ENCODE measurements at regions not wholly inside any gene's neighbourhood (a gene's known extent, or its start where the extent isn't known, plus 50 kb on each side); places are given as distances from the start of the nearest gene placed in this dataset.

GRCh38 chr6:92784235-92784634 lies 635.1 kb downstream of the EPHA7 start:
- Mint-ChIP-seq H3K4me3 (no peak overlapping the region), H3K36me3 (no peaks in the 10 kb centered on the region), H3K27me3 (no peaks in the 10 kb centered on the region), H3K27ac (no peak overlapping the region), H3K9me3 (peaks cover 2 to 8% of the 10 kb centered on the region in 2 donors), H3K4me1 (no peaks in the 10 kb centered on the region)
- no peak for ATAC-seq (replicated peaks)
- DNase-seq = no peak

DNA sequence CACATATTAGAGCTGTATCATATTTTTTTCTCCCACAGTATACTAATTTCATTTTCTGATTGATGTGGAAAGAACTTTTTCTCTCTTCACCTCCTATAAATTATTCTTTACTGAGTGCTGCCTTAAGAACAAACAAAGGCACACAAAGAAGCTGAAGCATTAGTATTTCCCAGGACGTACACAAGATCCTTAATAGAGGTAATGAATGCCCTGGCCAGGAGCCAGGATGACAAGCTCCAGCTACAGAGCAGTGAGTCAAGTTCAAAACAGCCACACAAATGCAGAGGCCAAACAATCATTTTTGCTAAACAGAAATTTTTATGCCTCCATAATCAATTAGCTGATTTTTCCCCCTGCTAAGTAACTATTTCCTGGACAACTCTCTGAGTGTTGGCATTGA lies 639.6 kb downstream of the EPHA7 start:
- no peak for DNase-seq

GRCh38 chr6:92777146-92777740 lies 642.1 kb downstream of the EPHA7 start:
- H3K27me3 Mint-ChIP-seq = no peaks in the 10 kb centered on the region

More for the DNA sequence above, 639.6 kb downstream of the EPHA7 start:
- peaks cover 0 to 3% of the 10 kb centered on the region in 2 donors for H3K9me3 Mint-ChIP-seq
- ATAC-seq (replicated peaks) = no peak
- H3K27ac Mint-ChIP-seq = no peak overlapping the region
- no peaks in the 10 kb centered on the region for H3K36me3 Mint-ChIP-seq
- H3K27me3 Mint-ChIP-seq = no peaks in the 10 kb centered on the region
- no peaks in the 10 kb centered on the region for H3K4me1 Mint-ChIP-seq
- H3K4me3 Mint-ChIP-seq = no peak overlapping the region

DNA sequence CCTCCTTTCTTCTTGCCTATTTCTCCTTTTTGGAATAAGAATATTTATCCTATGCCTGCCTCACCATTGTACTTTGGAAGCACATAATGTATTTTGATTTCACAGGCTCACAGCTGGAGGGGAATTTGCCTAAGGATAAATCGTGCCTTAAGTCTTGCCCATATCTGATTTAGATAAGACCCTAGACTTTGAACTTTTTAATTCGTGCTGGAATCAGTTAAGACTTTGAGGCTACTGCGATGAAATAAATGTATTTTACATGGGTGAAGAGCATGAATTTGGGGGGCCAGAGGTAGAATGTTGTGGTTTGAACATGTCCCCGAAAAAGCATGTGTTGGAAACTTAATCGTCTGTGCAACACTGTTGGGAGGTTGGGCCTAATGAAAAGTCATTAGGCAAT lies 648.8 kb downstream of the EPHA7 start:
- DNase-seq (no peak), ATAC-seq (replicated peaks) (no peak)
- Mint-ChIP-seq H3K36me3 (no peaks in the 10 kb centered on the region), H3K4me1 (no peaks in the 10 kb centered on the region), H3K27me3 (no peaks in the 10 kb centered on the region), H3K27ac (no peak overlapping the region), H3K4me3 (no peak overlapping the region), H3K9me3 (no peaks in the 10 kb centered on the region)

More at GRCh38 chr6:92777146-92777740, 642.1 kb downstream of the EPHA7 start:
- peak; percentile 51 to 59 for ATAC-seq (replicated peaks)
- Mint-ChIP-seq H3K36me3 (no peaks in the 10 kb centered on the region), H3K4me3 (no peak overlapping the region), H3K4me1 (no peaks in the 10 kb centered on the region), H3K9me3 (no peaks in the 10 kb centered on the region), H3K27ac (no peak overlapping the region)
- no peak for DNase-seq

GRCh38 chr6:92767101-92767500 lies 652.3 kb downstream of the EPHA7 start:
- H3K9me3 Mint-ChIP-seq = no peaks in the 10 kb centered on the region
- DNase-seq (no peak), ATAC-seq (replicated peaks) (no peak)
- H3K4me3 Mint-ChIP-seq = no peak overlapping the region
- no peaks in the 10 kb centered on the region for H3K4me1 Mint-ChIP-seq
- no peak overlapping the region for H3K27ac Mint-ChIP-seq
- no peaks in the 10 kb centered on the region for H3K27me3 Mint-ChIP-seq
- no peaks in the 10 kb centered on the region for H3K36me3 Mint-ChIP-seq

DNA sequence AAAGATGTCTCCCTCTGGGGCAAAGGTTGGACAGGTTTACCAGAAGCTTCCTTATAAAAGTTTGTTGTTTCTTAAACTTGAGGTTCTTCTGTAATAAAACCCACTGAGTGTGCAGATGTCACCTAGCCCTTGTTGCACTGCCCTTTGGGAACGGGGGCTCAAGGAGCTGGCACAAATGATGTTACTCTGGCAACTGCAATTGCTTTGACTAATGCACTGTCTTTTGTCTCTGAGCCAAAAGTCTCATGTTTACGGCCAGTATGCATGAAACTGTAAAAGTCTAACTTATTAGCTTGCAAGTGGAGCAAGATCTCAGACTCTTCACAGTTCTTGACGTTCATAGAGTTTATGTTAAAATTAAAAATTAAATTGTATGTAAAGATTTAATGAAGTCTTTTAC lies 655.7 kb downstream of the EPHA7 start:
- Mint-ChIP-seq H3K9me3 (no peaks in the 10 kb centered on the region), H3K4me1 (no peaks in the 10 kb centered on the region), H3K27ac (no peak overlapping the region), H3K36me3 (no peaks in the 10 kb centered on the region), H3K4me3 (no peak overlapping the region), H3K27me3 (no peaks in the 10 kb centered on the region)
- no peak for DNase-seq
- ATAC-seq (replicated peaks) = no peak

GRCh38 chr6:92763274-92763584 lies 656.1 kb downstream of the EPHA7 start:
- ATAC-seq (replicated peaks) = no peak

GRCh38 chr6:92762443-92763273 lies 656.7 kb downstream of the EPHA7 start:
- Mint-ChIP-seq H3K27me3 (no peaks in the 10 kb centered on the region), H3K4me1 (no peaks in the 10 kb centered on the region), H3K9me3 (no peaks in the 10 kb centered on the region), H3K36me3 (no peaks in the 10 kb centered on the region), H3K27ac (no peak overlapping the region), H3K4me3 (no peak overlapping the region)
- no peak for DNase-seq
- ATAC-seq (replicated peaks) = no peak

More at GRCh38 chr6:92763274-92763584, 656.1 kb downstream of the EPHA7 start:
- no peak overlapping the region for H3K4me3 Mint-ChIP-seq
- H3K27me3 Mint-ChIP-seq = no peaks in the 10 kb centered on the region
- no peak overlapping the region for H3K27ac Mint-ChIP-seq
- DNase-seq = no peak
- no peaks in the 10 kb centered on the region for H3K9me3 Mint-ChIP-seq
- no peaks in the 10 kb centered on the region for H3K36me3 Mint-ChIP-seq
- H3K4me1 Mint-ChIP-seq = no peaks in the 10 kb centered on the region

- DNase-seq = no peak
- H3K27me3 Mint-ChIP-seq = no peaks in the 10 kb centered on the region
- no peak overlapping the region for H3K27ac Mint-ChIP-seq
- H3K36me3 Mint-ChIP-seq = no peaks in the 10 kb centered on the region
- H3K4me3 Mint-ChIP-seq = no peak overlapping the region
- no peak for ATAC-seq (replicated peaks)
- H3K9me3 Mint-ChIP-seq = peaks cover 0 to 1% of the 10 kb centered on the region in 2 donors
- no peaks in the 10 kb centered on the region for H3K4me1 Mint-ChIP-seq
Observed at GRCh38 chr6:92759178-92759577, 660.2 kb downstream of the EPHA7 start.

GRCh38 chr6:92757925-92758324 lies 661.4 kb downstream of the EPHA7 start:
- Mint-ChIP-seq H3K27me3 (no peaks in the 10 kb centered on the region), H3K9me3 (peaks cover 1 to 2% of the 10 kb centered on the region in 2 donors), H3K36me3 (no peaks in the 10 kb centered on the region), H3K27ac (no peak overlapping the region), H3K4me3 (no peak overlapping the region), H3K4me1 (no peaks in the 10 kb centered on the region)
- DNase-seq (no peak), ATAC-seq (replicated peaks) (no peak)

- Mint-ChIP-seq H3K9me3 (peaks cover 8 to 12% of the 10 kb centered on the region in 2 donors), H3K4me1 (no peaks in the 10 kb centered on the region), H3K36me3 (no peaks in the 10 kb centered on the region), H3K27ac (no peak overlapping the region), H3K4me3 (no peak overlapping the region), H3K27me3 (no peaks in the 10 kb centered on the region)
- no peak for ATAC-seq (replicated peaks)
- no peak for DNase-seq
Observed at GRCh38 chr6:92756912-92757311, 662.4 kb downstream of the EPHA7 start.

DNA sequence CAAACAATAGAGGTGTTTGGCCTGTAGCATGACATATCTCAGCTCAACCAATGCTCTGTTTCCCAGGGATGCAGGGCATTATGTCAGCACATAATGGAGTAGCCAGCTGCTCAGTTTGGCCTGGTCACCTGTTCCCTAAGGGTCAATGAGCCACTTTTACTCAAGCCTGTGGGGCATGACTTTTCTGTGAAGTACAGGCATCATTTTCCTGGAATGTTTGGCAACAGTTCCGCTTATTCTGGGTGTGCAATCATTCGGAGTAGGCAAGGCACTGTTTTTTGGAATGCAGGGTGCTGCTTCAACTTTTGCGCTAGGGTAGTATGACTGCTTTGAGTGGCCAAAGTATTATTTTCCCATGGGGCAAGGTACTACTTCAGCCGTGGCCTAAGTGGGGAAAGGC lies 665.4 kb downstream of the EPHA7 start:
- Mint-ChIP-seq H3K27me3 (no peaks in the 10 kb centered on the region), H3K36me3 (no peaks in the 10 kb centered on the region), H3K4me3 (no peak overlapping the region), H3K4me1 (no peaks in the 10 kb centered on the region), H3K27ac (no peak overlapping the region), H3K9me3 (peaks cover 9 to 14% of the 10 kb centered on the region in 2 donors)
- DNase-seq = no peak
- ATAC-seq (replicated peaks) = no peak

DNA sequence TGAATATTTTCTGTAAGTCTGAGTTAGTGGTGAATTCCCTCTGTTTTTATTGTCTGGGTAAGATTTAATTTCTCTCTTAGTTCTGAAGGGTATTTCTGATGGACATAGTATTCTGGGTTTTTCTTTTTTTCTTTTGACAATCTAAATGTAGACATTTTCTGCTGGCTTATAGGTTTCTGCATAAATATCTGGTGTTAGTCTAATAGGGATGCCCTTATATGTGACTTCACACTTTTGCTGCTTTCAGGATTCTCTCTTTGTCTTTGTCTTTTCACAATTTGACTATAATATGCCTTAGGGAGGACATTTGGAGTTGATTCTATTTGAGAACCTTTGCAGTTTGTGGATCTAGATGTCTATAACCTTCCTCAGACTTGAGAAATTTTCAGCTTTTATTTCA lies 667.2 kb downstream of the EPHA7 start:
- ATAC-seq (replicated peaks) (no peak), DNase-seq (no peak)
- no peaks in the 10 kb centered on the region for H3K4me1 Mint-ChIP-seq
- no peaks in the 10 kb centered on the region for H3K36me3 Mint-ChIP-seq
- H3K4me3 Mint-ChIP-seq = no peak overlapping the region
- no peaks in the 10 kb centered on the region for H3K27me3 Mint-ChIP-seq
- H3K9me3 Mint-ChIP-seq = peaks cover 9 to 14% of the 10 kb centered on the region in 2 donors
- no peak overlapping the region for H3K27ac Mint-ChIP-seq

DNA sequence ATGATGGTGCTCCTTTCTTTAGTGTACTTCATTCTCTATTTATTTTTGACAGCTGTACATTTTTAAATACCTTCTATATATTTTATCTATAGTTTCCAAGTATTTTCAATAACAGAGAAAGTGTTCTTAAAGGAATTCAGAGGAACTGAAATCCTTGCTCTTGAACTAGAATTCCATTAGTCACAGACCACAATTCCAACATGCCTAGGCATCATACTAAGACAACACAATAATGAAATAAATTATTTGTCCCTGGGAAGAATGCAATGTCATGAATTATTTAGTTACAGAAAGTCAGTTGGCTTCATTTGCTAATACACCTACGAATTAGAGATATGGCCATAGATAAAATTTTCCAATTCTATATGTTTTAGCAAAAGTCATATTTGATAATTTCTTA lies 671.2 kb downstream of the EPHA7 start:
- no peaks in the 10 kb centered on the region for H3K36me3 Mint-ChIP-seq
- no peak for ATAC-seq (replicated peaks)
- no peak overlapping the region for H3K27ac Mint-ChIP-seq
- H3K4me3 Mint-ChIP-seq = no peak overlapping the region
- H3K27me3 Mint-ChIP-seq = no peaks in the 10 kb centered on the region
- no peaks in the 10 kb centered on the region for H3K4me1 Mint-ChIP-seq
- peaks cover 10 to 14% of the 10 kb centered on the region in 2 donors for H3K9me3 Mint-ChIP-seq
- DNase-seq = no peak

- no peak for ATAC-seq (replicated peaks)
- no peak overlapping the region for H3K27ac Mint-ChIP-seq
Observed at GRCh38 chr6:92737983-92738382, 681.4 kb downstream of the EPHA7 start.

More at GRCh38 chr6:92737983-92738382, 681.4 kb downstream of the EPHA7 start:
- Mint-ChIP-seq H3K36me3 (no peaks in the 10 kb centered on the region), H3K9me3 (peaks cover 4 to 9% of the 10 kb centered on the region in 2 donors), H3K27me3 (no peaks in the 10 kb centered on the region), H3K4me1 (no peaks in the 10 kb centered on the region), H3K4me3 (no peak overlapping the region)
- DNase-seq = no peak
